ENCODE measurements at regions not wholly inside any gene's neighbourhood (a gene's known extent, or its start where the extent isn't known, plus 50 kb on each side); places are given as distances from the start of the nearest gene placed in this dataset.
"Not testable (repeated sequence)": the region's sequence is repeated elsewhere in the genome, so short reads cannot be mapped to it uniquely, and the experiment has no call there.

DNA sequence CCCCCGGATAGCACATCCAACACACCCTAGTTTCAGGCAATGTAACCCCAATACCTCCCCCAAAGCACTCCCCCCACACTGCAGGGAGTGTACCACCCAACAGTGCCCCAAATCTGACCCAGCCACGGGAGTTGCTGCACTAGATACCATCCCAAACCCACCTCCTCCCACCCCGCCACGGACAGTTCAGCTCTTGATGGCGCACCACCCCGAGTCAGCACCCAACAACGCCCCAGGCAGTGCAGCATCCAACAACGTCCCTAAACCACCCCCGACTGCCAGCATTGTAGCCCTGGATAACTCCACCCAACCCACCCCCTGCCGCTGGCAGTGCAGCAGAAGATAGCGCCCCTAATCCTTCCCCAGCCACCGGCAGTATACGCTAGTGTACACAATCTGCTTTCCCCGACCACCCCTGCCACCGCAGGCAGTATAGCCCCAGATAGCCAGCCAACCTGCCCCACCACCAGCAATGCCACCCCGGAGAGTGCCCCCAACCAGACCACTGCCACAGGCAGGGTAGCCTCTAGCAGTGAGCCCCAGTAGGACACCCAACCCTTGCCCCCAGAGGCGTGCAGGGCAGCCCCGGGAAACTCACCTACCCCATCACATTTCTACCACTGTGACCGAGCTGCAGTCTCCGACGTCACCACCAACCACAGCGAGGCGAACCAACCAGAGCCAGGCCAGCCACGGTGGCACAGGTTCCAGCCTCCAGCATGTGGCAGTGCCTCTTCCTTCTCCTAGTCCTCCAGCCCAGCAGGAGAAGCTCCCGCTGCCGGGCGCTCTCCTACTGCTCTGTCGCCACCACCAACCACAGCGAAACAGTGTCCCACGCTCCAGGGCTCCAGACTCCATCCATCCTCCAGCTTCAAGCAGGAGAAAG lies 178.1 kb downstream of the POTEB3 start:
- DNase-seq, result no peak

DNA sequence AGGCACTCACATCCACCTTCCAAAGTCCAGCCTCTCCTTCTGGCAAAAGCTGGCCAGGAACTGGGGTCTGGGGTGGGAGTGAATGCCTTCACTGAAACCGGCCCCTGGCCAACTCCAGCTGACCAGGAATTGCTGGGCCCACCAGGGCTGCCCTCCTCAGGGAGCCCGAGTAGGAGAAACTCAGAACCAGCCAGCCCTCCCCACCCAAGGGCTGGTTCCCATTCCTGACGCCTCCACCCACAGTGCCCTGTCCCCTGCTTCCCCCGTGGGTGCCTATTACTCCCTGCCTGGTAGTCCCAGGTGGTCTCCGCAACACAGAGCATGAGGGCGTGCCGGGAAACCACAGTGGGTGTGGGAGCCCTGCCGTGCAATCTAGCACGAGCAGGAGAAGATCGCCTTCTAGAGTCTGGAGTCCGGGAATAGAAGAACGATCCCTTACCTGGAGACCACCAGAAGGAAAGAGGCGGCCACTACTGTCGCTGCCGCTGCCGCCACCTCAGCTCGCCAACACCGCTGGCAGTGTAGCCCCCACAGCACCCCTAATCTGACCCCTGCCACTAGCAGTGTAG lies 178.8 kb downstream of the POTEB3 start:
- no peak for DNase-seq

DNA sequence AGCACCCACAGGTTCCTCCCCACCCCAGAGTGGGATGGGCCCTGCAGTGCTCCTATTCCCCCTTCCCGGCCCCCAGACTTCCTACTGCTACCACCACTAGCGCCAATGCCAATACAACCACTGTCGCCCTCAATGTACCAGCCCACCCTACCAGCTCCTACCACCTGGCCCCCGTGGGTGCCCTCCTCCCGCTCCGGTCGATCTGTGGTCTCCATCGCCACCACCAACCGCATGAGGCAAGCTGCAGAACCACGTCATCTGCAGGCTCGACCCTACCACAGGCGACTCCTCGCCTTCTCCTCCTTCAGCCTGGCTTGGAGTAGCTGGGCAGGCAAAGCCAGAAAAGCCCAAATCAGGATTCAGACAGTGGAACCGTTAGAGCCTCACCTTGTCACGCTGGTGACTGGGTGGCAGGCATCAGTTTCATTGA lies 179.3 kb downstream of the POTEB3 start:
- no peak for DNase-seq

DNA sequence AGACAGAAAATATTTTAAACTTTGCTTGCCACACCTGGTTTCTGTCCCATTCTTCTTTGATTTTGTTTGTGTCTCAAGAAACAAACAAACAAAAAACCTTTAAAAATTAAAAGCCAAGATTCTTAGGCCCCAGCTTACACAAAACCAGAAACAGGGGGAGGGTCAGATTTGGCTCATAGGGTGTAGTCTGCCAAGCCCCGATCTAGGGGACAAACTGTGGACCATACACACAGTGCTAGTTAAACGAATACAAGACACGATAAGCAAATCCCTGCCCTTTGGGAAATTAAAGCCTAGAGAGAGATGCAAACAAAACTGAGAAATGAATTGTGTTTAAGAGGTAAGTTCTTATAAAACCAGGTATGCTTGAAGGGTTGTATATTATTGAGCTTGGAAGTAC lies 181.7 kb downstream of the POTEB3 start:
- DNase-seq, result not testable (repeated sequence)

DNA sequence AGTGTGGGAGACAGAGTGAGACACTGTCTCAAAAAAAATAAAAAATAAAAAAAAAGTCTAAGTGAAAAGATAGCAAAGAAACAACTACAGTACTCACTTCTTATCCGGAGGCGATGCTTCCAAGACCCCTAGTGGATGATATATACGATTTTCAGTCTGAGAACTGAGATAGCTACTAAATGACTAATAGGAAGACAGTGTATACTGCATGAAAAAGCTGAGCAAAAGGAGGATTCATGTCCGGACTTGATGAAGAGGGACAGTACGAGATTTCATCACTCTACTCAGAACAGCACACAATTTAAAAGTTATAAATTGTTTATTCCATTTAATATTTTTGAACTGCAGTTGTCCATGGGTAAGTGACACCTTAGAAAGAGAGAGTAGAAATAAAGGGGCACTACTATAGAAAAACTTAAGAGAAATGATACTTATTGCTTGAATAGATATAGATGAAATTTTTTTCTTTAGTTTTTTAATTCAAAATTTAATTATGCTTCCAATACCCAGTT lies 190.7 kb downstream of the POTEB3 start:
- not testable (repeated sequence) for DNase-seq
